Neural cell (in vitro differentiated cells): ENCODE measurements at regions not wholly inside any gene's neighbourhood (a gene's known extent, or its start where the extent isn't known, plus 50 kb on each side); places are given as distances from the start of the nearest gene placed in this dataset.

Experiments used
- H2AFZ ChIP-seq: fragments of 200-600, 300-800 bp; sonication (generic), shearing (Covaris generic); 2 replicates; pipeline ENCODE4 v1.6.0; 2014; ENCODE audit warnings: low read depth, mild to moderate bottlenecking, antibody characterized with exemption, low read length, moderate library complexity
- H3F3A ChIP-seq: fragments of 200-600 bp; shearing (Covaris generic); 2 replicates; pipeline ENCODE4 v1.6.1; 2016; ENCODE audit warnings: mild to moderate bottlenecking, moderate library complexity, mixed read lengths, antibody characterized with exemption, low read length; ENCODE audit not compliant: insufficient read depth, poor library complexity, severe bottlenecking
- H3K27ac ChIP-seq: fragments of 200-600, 300-800 bp; sonication (generic), shearing (Covaris generic); 2 replicates; pipeline ENCODE4 v1.5.1; 2014; ENCODE audit warnings: mild to moderate bottlenecking, low read length, moderate library complexity
- H3K27me3 ChIP-seq: fragments of 300-800, 200-600 bp; sonication (generic), shearing (Covaris generic); 2 replicates; pipeline ENCODE4 v1.6.0; 2014; ENCODE audit warnings: mild to moderate bottlenecking, low read depth, low read length, moderate library complexity; ENCODE audit not compliant: insufficient read depth
- H3K36me3 ChIP-seq: fragments of 300-800, 200-600 bp; sonication (generic), shearing (Covaris generic); 2 replicates; pipeline ENCODE4 v1.5.1; 2014; ENCODE audit warnings: mild to moderate bottlenecking, antibody characterized with exemption, low read length, moderate library complexity; ENCODE audit not compliant: insufficient read depth
- H3K4me2 ChIP-seq: fragments of 300-800, 200-600 bp; sonication (generic), shearing (Covaris generic); 2 replicates; pipeline ENCODE4 v1.6.0; 2014; ENCODE audit warnings: mild to moderate bottlenecking, low read length
- H3K4me3 ChIP-seq: fragments of 300-800, 200-600 bp; sonication (generic), shearing (Covaris generic); 2 replicates; pipeline ENCODE4 v1.5.1; 2014; ENCODE audit warnings: mild to moderate bottlenecking, low read length, moderate library complexity
- H3K79me2 ChIP-seq: fragments of 200-600 bp; shearing (Covaris generic); replicated peaks from 2 replicates; pipeline ENCODE4 v1.6.0; 2014; ENCODE audit warnings: mild to moderate bottlenecking, low read length, moderate library complexity; ENCODE audit not compliant: insufficient read depth
- H3K9ac ChIP-seq: fragments of 300-800, 200-600 bp; sonication (generic), shearing (Covaris generic); 2 replicates; pipeline ENCODE4 v1.6.1; 2016; ENCODE audit warnings: mild to moderate bottlenecking, low read length, mixed read lengths
- H3K9me2 ChIP-seq: fragments of 200-600 bp; shearing (Covaris generic); 2 replicates; pipeline ENCODE4 v1.6.1; 2016; ENCODE audit warnings: mild to moderate bottlenecking, low read length, mixed read lengths; ENCODE audit not compliant: insufficient read depth
- H3K9me3 ChIP-seq: fragments of 200-600, 300-800 bp; sonication (generic), shearing (Covaris generic); 2 replicates; pipeline ENCODE4 v1.6.1; 2016; ENCODE audit warnings: mild to moderate bottlenecking, mixed run types, low read length, moderate library complexity, mixed read lengths
- H4K20me1 ChIP-seq: fragments of 200-600 bp; shearing (Covaris generic); 2 replicates; pipeline ENCODE4 v1.6.1; 2016; ENCODE audit warnings: mild to moderate bottlenecking, mixed run types; ENCODE audit not compliant: insufficient read depth
- EP300 ChIP-seq: fragments of 450-650 bp; conservative IDR thresholded peaks from 2 replicates; pipeline ENCODE4 v1.6.1; 2014; ENCODE audit warnings: antibody characterized with exemption, mild to moderate bottlenecking, moderate library complexity; ENCODE audit not compliant: poor library complexity, severe bottlenecking
- EZH2 ChIP-seq: fragments of 200-600, 300-800 bp; shearing (Covaris generic), sonication (generic); IDR thresholded peaks from 2 replicates; pipeline ENCODE4 v1.6.1; 2014; ENCODE audit warnings: antibody characterized with exemption, low read length, borderline replicate concordance, mild to moderate bottlenecking; ENCODE audit not compliant: insufficient read depth, poor library complexity, severe bottlenecking
- MXI1 ChIP-seq: fragments of 450-650 bp; conservative IDR thresholded peaks from 2 replicates; pipeline ENCODE4 v1.6.1; 2014; ENCODE audit warnings: antibody characterized with exemption, mild to moderate bottlenecking; ENCODE audit not compliant: poor library complexity, severe bottlenecking
- POLR2AphosphoS5 ChIP-seq: IDR thresholded peaks from 2 replicates; pipeline ENCODE4 v1.6.1; 2012
- RAD21 ChIP-seq: fragments of 450-650 bp; conservative IDR thresholded peaks from 2 replicates; pipeline ENCODE4 v1.6.1; 2014; ENCODE audit warnings: antibody characterized with exemption, mild to moderate bottlenecking, moderate library complexity
- SMC3 ChIP-seq: fragments of 450-650 bp; conservative IDR thresholded peaks from 2 replicates; pipeline ENCODE4 v1.6.1; 2014; ENCODE audit warnings: antibody characterized with exemption, mild to moderate bottlenecking, moderate library complexity; ENCODE audit not compliant: poor library complexity
- TAF1 ChIP-seq: IDR thresholded peaks from 2 replicates; pipeline ENCODE4 v1.6.1; 2012; ENCODE audit warnings: low read depth
- TF ChIP-seq, protein P1 (sequence below): fragments of 450-650 bp; IDR thresholded peaks from 2 replicates; pipeline ENCODE4 v1.5.1; 2014; ENCODE audit warnings: antibody characterized with exemption, mild to moderate bottlenecking, moderate library complexity; ENCODE audit not compliant: poor library complexity, severe bottlenecking
- TF ChIP-seq, protein P2 (sequence below): IDR thresholded peaks from 2 replicates; pipeline ENCODE4 v1.6.1; 2012; ENCODE audit warnings: borderline replicate concordance

DNA sequence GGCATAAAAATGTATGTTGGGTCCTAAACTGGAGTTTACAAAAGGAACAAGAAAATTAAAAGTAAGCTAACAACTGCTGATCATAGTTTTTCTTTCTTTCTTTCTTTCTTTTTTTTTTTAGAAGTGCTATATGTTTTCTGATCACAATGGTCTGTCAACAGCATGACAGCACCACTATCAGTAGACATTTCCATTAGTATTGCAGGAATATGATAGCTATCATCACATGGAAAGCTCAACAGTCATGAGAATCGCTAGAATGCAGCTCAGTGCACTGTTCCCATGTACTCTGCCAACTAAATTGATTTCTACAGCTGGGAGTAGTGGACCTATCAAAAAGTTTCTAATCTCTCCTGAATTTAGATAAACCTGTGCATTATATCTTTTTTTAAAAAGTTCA lies 950.3 kb upstream of the ACVR2A start:
- no peak overlapping the region for H3K4me3 ChIP-seq
- H3F3A ChIP-seq, result no peaks in the 10 kb centered on the region
- H3K9me3 ChIP-seq, result no peaks in the 10 kb centered on the region
- H2AFZ ChIP-seq, result no peak overlapping the region
- TF ChIP-seq EZH2, result no peak
- TF ChIP-seq EP300, result peak; percentile 73
- TF ChIP-seq POLR2AphosphoS5, result peak; percentile 52
- no peaks in the 10 kb centered on the region for H3K9me2 ChIP-seq
- no peak overlapping the region for H3K27ac ChIP-seq
- H3K79me2 ChIP-seq, result no peaks in the 10 kb centered on the region
- H3K27me3 ChIP-seq, result no peaks in the 10 kb centered on the region
- no peaks in the 10 kb centered on the region for H4K20me1 ChIP-seq
- H3K9ac ChIP-seq, result no peak overlapping the region
- H3K4me2 ChIP-seq, result no peak overlapping the region
- H3K36me3 ChIP-seq, result no peaks in the 10 kb centered on the region

DNA sequence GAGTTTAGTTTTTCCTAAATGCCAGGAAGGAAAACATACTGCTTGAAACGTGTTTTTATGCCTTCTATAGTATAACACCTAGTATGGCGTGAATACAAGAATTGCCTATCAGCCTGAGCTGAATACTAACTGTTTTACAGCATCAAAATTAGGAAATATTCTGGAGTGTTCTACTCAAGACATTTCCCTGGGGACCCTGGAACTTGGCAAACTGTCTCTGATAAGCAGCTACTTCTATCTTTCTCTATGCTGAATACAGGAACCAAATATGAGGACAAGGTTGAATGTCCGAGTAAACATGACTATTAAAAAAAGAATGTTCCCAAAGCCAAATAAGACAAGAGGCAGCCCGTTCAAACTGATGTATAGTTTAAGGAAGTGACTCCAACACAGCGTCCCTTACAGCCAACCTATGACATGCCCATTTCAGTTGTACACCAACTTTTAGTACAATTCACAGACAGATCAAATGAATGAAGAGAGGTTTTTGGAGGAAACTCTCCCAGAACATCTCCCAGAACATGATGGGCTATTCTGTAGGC lies 951.3 kb upstream of the ACVR2A start:
- Histone ChIP-seq H3K9me3 (no peaks in the 10 kb centered on the region), H3K9me2 (no peaks in the 10 kb centered on the region), H3K27ac (no peak overlapping the region), H4K20me1 (no peaks in the 10 kb centered on the region), H3K9ac (no peak overlapping the region), H3K79me2 (no peaks in the 10 kb centered on the region), H2AFZ (no peak overlapping the region), H3K36me3 (no peaks in the 10 kb centered on the region), H3K27me3 (no peaks in the 10 kb centered on the region), H3F3A (no peaks in the 10 kb centered on the region), H3K4me3 (no peak overlapping the region), H3K4me2 (no peak overlapping the region)
- TF ChIP-seq, protein P1, sequence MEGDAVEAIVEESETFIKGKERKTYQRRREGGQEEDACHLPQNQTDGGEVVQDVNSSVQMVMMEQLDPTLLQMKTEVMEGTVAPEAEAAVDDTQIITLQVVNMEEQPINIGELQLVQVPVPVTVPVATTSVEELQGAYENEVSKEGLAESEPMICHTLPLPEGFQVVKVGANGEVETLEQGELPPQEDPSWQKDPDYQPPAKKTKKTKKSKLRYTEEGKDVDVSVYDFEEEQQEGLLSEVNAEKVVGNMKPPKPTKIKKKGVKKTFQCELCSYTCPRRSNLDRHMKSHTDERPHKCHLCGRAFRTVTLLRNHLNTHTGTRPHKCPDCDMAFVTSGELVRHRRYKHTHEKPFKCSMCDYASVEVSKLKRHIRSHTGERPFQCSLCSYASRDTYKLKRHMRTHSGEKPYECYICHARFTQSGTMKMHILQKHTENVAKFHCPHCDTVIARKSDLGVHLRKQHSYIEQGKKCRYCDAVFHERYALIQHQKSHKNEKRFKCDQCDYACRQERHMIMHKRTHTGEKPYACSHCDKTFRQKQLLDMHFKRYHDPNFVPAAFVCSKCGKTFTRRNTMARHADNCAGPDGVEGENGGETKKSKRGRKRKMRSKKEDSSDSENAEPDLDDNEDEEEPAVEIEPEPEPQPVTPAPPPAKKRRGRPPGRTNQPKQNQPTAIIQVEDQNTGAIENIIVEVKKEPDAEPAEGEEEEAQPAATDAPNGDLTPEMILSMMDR, result no peak
- TF ChIP-seq POLR2AphosphoS5 (no peak), RAD21 (no peak), SMC3 (no peak), EZH2 (no peak)
- TF ChIP-seq, protein P2, sequence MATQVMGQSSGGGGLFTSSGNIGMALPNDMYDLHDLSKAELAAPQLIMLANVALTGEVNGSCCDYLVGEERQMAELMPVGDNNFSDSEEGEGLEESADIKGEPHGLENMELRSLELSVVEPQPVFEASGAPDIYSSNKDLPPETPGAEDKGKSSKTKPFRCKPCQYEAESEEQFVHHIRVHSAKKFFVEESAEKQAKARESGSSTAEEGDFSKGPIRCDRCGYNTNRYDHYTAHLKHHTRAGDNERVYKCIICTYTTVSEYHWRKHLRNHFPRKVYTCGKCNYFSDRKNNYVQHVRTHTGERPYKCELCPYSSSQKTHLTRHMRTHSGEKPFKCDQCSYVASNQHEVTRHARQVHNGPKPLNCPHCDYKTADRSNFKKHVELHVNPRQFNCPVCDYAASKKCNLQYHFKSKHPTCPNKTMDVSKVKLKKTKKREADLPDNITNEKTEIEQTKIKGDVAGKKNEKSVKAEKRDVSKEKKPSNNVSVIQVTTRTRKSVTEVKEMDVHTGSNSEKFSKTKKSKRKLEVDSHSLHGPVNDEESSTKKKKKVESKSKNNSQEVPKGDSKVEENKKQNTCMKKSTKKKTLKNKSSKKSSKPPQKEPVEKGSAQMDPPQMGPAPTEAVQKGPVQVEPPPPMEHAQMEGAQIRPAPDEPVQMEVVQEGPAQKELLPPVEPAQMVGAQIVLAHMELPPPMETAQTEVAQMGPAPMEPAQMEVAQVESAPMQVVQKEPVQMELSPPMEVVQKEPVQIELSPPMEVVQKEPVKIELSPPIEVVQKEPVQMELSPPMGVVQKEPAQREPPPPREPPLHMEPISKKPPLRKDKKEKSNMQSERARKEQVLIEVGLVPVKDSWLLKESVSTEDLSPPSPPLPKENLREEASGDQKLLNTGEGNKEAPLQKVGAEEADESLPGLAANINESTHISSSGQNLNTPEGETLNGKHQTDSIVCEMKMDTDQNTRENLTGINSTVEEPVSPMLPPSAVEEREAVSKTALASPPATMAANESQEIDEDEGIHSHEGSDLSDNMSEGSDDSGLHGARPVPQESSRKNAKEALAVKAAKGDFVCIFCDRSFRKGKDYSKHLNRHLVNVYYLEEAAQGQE, result no peak

DNA sequence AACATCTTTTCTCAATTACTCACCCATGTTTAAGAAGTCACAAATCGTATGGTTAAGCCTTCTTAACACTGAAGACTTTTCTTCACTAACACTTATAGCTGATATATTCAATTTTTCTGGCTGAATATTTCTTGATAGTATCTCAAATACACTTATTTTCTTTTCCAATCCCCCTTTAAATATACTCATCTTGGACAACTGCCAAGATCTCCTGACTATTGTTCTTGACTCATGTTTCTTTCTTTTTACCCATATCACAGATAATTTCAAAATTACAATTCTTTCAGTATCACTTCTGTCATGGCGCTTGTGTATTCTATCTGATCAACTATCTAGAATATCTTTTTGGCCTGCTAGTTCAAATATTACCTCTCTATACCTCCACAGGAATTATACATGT lies 954.3 kb upstream of the ACVR2A start:
- H3K9me3 ChIP-seq, result no peaks in the 10 kb centered on the region
- no peak overlapping the region for H3K9ac ChIP-seq
- H3K4me2 ChIP-seq, result no peak overlapping the region
- no peaks in the 10 kb centered on the region for H3K36me3 ChIP-seq
- H3F3A ChIP-seq, result no peaks in the 10 kb centered on the region
- H3K27me3 ChIP-seq, result no peaks in the 10 kb centered on the region
- H3K4me3 ChIP-seq, result no peak overlapping the region
- H3K27ac ChIP-seq, result no peak overlapping the region
- no peaks in the 10 kb centered on the region for H4K20me1 ChIP-seq
- no peak overlapping the region for H2AFZ ChIP-seq
- TF ChIP-seq MXI1, result no peak
- no peak for TF ChIP-seq POLR2AphosphoS5
- TF ChIP-seq TAF1, result no peak
- no peak for TF ChIP-seq SMC3
- TF ChIP-seq, protein P2, result no peak
- no peak for TF ChIP-seq EZH2
- no peaks in the 10 kb centered on the region for H3K79me2 ChIP-seq
- H3K9me2 ChIP-seq, result no peaks in the 10 kb centered on the region
